Muscle layer of colon (tissue), 2 donors: ENCODE measurements at regions not wholly inside any gene's neighbourhood (a gene's known extent, or its start where the extent isn't known, plus 50 kb on each side); places are given as distances from the start of the nearest gene placed in this dataset.

Experiments used
- H3K27ac ChIP-seq: one replicate; pipeline ENCODE4 v1.7.0; 2013; ENCODE audit warnings: low read depth, mild to moderate bottlenecking, low read length, moderate library complexity
- H3K27me3 ChIP-seq, 2 donors: one replicate each; pipeline ENCODE4 v1.7.0; 2013; ENCODE audit warnings: low read length in 2 of 2, mild to moderate bottlenecking in 2 of 2; ENCODE audit not compliant: insufficient read depth in 2 of 2, control insufficient read depth in 1 of 2
- H3K36me3 ChIP-seq: one replicate; pipeline ENCODE4 v1.7.0; 2013; ENCODE audit warnings: mild to moderate bottlenecking, low read length; ENCODE audit not compliant: insufficient read depth
- H3K4me1 ChIP-seq: one replicate; pipeline ENCODE4 v1.7.0; 2013; ENCODE audit warnings: mild to moderate bottlenecking, low read length; ENCODE audit not compliant: insufficient read depth
- H3K4me3 ChIP-seq, 2 donors: one replicate each; pipeline ENCODE4 v1.7.0; 2013; ENCODE audit warnings: low read length in 2 of 2, low read depth in 1 of 2, mild to moderate bottlenecking in 1 of 2, moderate library complexity in 1 of 2
- H3K9ac ChIP-seq: one replicate; pipeline ENCODE4 v1.7.0; 2013; ENCODE audit warnings: low read length
- H3K9me3 ChIP-seq: one replicate; pipeline ENCODE4 v1.7.0; 2013; ENCODE audit warnings: mild to moderate bottlenecking, low read length
- donor health status: abdominal sarcoma.
- donor health status: Adenocarcinoma of cecum.

GRCh38 chrX:125004799-125005198 lies 314.9 kb upstream of the TEX13C start:
- H3K36me3 ChIP-seq: no peaks in the 10 kb centered on the region
- H3K27me3 ChIP-seq: no peaks in the 10 kb centered on the region
- H3K4me3 ChIP-seq: no peak overlapping the region
- no peaks in the 10 kb centered on the region for H3K4me1 ChIP-seq
- no peak overlapping the region for H3K9ac ChIP-seq
- H3K9me3 ChIP-seq: no peaks in the 10 kb centered on the region
- H3K27ac ChIP-seq: no peak overlapping the region

- H3K4me1 ChIP-seq: no peaks in the 10 kb centered on the region
- no peaks in the 10 kb centered on the region for H3K36me3 ChIP-seq
- no peak overlapping the region for H3K27ac ChIP-seq
- H3K27me3 ChIP-seq: no peaks in the 10 kb centered on the region
- H3K9ac ChIP-seq: no peak overlapping the region
- no peak overlapping the region for H3K4me3 ChIP-seq
- H3K9me3 ChIP-seq: no peaks in the 10 kb centered on the region
These were observed 313.8 kb upstream of the TEX13C start for GRCh38 chrX:125005863-125006262.

GRCh38 chrX:125006704-125007103 lies 313.0 kb upstream of the TEX13C start:
- no peaks in the 10 kb centered on the region for H3K9me3 ChIP-seq
- no peak overlapping the region for H3K27ac ChIP-seq
- no peaks in the 10 kb centered on the region for H3K4me1 ChIP-seq
- H3K4me3 ChIP-seq: no peak overlapping the region
- no peaks in the 10 kb centered on the region for H3K27me3 ChIP-seq
- H3K36me3 ChIP-seq: no peaks in the 10 kb centered on the region
- no peak overlapping the region for H3K9ac ChIP-seq

GRCh38 chrX:125012585-125012984 lies 307.1 kb upstream of the TEX13C start:
- Histone ChIP-seq H3K9ac (no peak overlapping the region), H3K36me3 (no peaks in the 10 kb centered on the region), H3K27ac (no peak overlapping the region), H3K4me1 (no peaks in the 10 kb centered on the region), H3K27me3 (no peaks in the 10 kb centered on the region), H3K4me3 (no peak overlapping the region), H3K9me3 (no peaks in the 10 kb centered on the region)

- H3K27me3 ChIP-seq: no peaks in the 10 kb centered on the region
- no peak overlapping the region for H3K9ac ChIP-seq
- H3K9me3 ChIP-seq: no peaks in the 10 kb centered on the region
- H3K4me3 ChIP-seq: no peak overlapping the region
- H3K36me3 ChIP-seq: no peaks in the 10 kb centered on the region
- H3K27ac ChIP-seq: no peak overlapping the region
- H3K4me1 ChIP-seq: no peaks in the 10 kb centered on the region
These were observed 290.5 kb upstream of the TEX13C start for GRCh38 chrX:125029131-125029530.
